ENCODE measurements at regions not wholly inside any gene's neighbourhood (a gene's known extent, or its start where the extent isn't known, plus 50 kb on each side); places are given as distances from the start of the nearest gene placed in this dataset.

- DNase-seq, result no peak
Observed at GRCh38 chr6:155970472-155970871, 514.8 kb upstream of the NOX3 start.

- DNase-seq, result no peak
Observed at GRCh38 chr6:155968921-155969320, 513.3 kb upstream of the NOX3 start.

- no peak for DNase-seq
Observed at GRCh38 chr6:155967322-155967721, 511.7 kb upstream of the NOX3 start.

DNA sequence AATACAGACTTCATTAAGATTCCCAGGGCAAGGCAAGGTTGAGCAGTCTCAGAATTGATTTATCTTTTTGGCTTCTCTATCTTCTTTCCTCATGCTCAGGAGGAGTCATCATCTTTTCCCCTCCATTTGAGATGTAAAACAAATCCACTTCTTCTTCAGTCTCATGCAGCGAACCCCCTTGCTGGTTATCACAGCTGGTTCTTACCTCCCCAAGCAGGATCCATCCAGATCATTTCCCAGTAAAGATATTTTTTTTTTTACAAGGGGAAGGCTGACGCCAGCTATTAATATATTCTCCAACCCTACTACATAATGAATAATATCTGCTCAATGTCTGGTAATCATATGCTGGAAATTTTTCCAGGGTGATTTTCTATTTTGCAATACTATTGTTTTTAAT is 508.9 kb upstream of the NOX3 start:
- no peak for DNase-seq

DNA sequence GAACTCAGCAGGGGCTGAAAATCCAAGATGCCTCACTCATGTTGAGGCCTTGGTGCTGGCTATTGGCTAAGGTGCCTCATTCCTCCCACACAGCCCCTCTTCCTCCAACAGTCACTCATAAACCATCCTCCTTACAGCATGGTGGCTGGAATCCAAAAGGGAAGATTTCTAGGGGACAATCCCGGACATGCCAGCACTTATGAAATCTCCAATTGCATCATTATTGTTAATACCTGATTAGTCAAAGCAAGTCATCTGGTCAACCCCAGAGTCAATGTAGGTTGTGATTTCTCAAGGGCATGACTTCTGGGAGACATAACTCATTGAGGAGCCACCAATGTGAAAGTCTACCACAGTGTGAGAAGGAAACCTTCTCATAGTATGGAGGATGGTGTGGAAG is 506.6 kb upstream of the NOX3 start:
- no peak for DNase-seq

GRCh38 chr6:155959898-155960495 is 504.4 kb upstream of the NOX3 start:
- DNase-seq, result no peak

DNA sequence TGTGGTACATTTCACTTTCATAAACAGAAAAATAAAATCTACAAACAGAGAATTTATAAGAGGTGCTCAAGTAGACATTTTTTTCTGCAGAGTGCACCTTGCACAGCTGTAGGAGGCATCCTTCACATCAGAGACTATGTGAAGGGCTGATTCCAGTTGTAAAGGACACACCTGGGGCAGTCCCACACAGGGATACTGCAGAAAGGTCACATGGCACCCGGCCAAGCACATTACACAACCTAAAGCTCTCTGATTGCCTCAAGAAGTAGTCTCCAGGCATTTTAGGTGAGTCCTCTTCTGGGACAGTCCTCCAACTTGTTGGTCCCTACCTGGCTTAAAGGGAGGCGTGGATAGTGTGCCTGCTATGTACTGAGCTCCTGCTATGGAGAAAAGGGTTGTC is 502.9 kb upstream of the NOX3 start:
- no peak for DNase-seq

DNA sequence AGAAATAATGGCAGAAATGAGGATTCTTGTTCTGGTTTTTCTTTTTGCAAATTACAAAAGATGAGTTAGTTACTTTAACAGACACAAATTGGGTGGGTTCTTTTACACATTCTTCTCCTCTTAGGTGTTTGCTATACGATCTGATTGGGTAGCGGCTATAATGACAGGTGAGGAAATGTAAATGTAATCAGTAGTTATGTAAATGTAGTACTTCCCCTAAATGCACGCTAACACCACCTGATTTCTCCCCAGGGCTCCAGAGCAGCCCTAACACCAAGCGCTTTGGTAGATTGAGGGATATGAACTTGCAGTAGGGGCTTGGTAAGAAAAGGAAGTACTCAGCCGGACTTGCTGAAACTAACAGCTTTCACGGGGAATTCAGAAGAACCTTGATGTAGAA is 499.4 kb upstream of the NOX3 start:
- DNase-seq, result no peak

- DNase-seq, result no peak
Observed at GRCh38 chr6:155954149-155954548, 498.5 kb upstream of the NOX3 start.

- no peak for DNase-seq
Observed at GRCh38 chr6:155949256-155949655, 493.6 kb upstream of the NOX3 start.

DNA sequence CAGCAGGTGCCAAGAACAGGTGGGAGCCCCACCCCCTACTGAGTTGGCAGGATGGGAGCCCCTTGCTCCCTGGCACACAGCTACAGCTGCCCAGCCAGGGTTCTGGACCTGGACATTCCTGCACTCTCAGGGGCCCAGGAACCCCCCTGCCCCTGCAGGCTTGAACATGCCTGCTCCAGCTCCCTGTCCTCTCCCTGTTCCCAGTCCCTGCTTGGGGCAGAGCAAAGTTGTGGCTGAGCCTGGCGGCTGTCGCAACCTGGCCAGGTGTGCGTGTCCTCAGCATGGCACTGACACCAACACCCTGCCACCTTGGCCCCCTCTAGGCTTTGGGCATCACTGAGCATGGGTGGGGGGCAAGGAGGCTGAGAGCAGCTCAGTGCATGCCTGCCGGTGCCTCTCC is 491.2 kb upstream of the NOX3 start:
- no peak for DNase-seq

DNA sequence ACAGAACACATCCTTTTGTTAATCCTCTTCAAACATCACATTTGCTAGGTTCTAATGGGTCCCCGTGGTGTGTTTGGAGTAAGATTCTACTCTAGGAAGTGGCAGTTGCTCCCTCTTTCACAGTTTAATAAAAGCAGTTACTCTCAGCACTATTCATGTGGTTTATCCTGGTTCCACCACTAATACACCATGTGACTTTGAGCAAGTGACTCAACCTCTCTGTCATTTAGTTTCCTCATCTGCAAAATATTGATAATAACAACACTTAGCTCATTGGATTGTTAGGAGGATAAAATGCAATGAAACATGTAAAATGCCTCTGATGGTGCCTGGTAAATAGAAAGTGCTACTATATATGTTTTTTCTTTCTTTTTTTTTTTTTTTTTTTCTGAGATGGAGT is 488.0 kb upstream of the NOX3 start:
- no peak for DNase-seq

- DNase-seq, result no peak
Observed at GRCh38 chr6:155939253-155939652, 483.6 kb upstream of the NOX3 start.

DNA sequence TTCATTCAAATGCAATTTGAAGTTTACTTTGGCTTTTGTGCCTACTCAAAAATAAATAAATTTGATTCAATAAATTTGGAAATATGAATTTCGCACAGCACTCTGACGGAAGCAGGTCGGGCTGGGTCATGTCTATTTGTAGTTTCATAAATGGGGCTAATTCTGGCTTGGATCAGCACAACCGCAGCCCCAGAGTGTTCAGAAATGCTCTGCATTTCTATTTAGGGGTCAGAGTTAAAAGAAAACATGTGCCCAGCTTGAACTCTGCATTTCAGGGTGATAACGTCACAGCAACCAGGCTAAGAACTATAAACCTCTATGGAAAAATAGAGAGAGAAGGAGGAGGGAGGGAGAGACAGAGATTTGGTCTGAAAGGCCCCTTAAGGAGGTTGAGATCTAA is 480.9 kb upstream of the NOX3 start:
- no peak for DNase-seq

GRCh38 chr6:155936127-155936526 is 480.5 kb upstream of the NOX3 start:
- no peak for DNase-seq

DNA sequence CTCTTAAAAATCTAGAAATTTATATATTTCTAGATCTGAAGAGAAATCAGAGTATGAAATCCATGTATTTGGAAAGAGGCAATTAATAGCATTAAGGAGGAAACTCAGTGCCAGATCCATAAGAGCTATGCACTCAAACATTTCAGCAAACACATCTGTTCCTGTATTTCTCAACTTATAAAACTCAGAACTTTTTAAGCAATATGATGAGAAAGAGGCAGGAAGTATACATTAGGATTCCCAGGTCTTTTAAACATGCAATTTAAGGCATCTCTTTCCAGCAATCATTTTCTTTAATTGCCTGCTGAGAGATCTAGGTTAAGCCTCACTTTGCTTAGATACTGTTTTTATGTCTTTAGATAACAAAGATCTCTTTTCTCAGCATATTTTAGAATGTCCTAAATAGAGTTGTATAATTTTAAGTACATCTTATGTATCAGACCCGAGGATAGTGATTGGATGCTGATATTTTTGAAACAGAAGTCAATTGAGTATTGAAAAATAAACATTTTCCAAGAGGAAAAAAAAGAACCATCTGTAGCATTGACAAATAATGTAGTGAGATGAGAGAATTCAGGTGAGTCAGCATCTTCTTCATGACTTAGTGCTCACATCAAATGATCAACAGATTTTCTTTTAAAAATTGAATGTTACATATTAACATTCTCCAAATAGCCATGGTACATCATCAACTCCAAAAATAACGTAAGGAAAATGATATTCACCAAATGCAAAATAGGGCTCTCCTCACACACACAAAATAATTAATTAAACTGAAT is 461.4 kb upstream of the NOX3 start:
- DNase-seq, result no peak

- no peak for DNase-seq
Observed at GRCh38 chr6:155915651-155916050, 460.0 kb upstream of the NOX3 start.

GRCh38 chr6:155913816-155914215 is 458.2 kb upstream of the NOX3 start:
- no peak for DNase-seq

DNA sequence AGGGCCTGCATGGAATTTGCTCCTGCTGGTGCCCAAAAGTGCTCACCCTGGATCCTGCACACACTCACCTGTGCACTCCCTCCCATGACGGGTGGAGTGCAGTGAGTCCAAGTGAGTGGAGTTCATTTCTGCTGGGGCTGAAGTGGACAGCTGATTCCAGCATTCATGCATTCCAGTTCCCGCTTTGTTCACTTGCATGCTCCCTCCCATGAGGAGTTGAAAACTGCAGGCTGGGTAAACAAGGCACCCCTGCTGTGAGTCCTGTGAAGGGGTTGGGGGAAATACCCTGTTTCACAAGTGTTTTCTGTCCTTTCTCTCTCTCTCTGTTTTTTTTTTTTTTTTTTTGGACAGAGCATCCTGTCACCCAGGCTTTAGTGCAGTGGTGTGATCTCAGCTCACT is 454.1 kb upstream of the NOX3 start:
- no peak for DNase-seq

DNA sequence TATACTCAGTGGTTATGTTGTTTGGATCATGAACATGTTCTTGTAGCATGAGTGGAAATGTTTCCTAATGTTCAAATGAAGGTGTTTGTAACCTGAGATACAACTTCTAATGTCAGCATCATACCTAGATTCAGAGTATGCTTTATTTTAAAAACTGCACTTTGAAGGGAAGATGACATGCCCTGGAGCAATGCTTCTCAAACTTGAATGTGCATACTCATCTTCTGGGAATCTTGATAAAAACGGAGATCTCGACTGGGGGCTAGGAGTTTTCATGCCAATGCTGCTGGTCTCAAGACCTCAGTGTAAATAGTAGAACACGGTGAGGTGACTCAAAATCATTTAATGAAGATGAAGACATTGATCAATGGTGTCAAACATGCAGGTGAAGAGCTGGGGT is 440.0 kb upstream of the NOX3 start:
- DNase-seq, result no peak

DNA sequence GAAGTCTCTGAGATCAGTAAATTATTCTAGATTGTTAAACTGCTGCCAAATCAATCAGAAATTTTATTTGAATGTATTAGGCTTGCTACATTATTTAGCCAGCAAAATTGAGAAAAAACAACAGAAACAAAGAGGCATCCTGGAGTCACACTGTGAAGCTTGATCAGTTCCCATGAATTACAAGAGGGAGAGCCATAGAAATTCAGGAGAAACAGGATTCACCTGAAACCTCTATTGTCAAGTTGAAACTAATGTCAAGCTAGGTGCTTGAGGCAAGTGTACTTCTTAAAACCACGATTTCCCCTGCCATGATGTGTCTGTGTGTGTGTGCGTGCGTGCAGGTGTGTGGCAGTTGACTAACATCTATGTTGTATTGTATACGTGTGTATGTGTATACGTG is 439.1 kb upstream of the NOX3 start:
- DNase-seq, result no peak

DNA sequence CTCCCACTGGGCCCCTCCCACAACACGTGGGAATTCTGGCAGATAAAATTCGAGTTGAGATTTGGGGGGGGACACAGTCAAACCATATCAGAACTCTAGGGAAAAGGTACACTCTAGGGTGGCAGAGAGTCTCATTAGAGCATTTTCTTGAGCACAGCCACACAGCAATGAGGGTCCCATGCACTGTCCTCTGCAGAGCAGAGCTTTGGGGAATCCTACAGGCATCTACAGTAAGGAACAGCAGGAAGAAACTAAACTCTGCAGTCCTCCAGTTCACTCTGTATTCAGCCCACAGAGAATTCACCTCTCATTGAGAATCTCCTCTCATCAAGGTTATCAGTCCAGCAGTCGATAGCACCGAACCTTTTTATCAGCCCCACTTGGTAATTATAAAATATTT is 438.6 kb upstream of the NOX3 start:
- DNase-seq, result no peak

DNA sequence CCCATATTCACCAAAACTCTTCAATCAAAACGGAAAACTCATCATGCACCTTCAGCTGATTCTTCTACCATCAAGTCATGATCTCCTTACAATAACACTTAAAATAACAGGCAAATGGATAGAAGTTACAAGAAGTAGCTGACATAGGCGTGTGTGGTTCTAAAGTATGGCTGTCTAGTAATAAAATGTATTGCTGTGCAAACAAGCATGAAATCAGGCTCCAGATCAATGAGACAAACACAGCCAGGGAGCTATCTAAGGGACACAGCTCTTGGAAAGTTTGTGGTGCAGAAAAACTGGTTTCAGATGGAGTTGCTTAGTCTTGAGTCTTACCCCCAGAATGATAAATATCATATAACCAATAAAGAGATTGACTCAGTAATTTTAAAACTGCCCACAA is 434.8 kb upstream of the NOX3 start:
- DNase-seq, result no peak

- no peak for DNase-seq
Observed at GRCh38 chr6:155889410-155889809, 433.8 kb upstream of the NOX3 start.

- DNase-seq, result no peak
Observed at GRCh38 chr6:155887421-155887820, 431.8 kb upstream of the NOX3 start.

All from hematopoietic multipotent progenitor cell treated with erythropoietin and hydrocortisone succinate and interleukin-3 and kit ligand, for 8 days (in vitro differentiated cells).